ENCODE measurements at regions not wholly inside any gene's neighbourhood (a gene's known extent, or its start where the extent isn't known, plus 50 kb on each side); places are given as distances from the start of the nearest gene placed in this dataset.

DNA sequence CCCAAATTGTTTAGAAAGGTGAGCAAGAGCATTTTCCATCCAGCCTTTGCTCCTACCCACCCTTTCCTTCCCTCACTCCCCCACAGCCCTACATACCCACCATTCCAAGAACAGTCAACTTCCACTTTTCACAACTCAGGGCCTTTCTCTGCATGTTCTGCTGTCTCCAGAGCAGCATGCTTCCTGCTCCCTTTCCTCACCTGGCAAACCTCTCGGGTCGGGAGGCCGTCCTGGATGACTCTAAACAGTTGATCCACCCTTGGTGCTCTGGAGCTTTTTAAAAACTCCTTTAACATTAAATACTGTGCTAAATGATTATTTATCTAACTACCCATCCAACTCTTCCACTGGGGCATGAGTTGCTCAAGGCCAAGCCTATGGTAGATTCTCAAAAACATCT is 200.6 kb downstream of the SETD4 start:
- TF ChIP-seq, protein P1, sequence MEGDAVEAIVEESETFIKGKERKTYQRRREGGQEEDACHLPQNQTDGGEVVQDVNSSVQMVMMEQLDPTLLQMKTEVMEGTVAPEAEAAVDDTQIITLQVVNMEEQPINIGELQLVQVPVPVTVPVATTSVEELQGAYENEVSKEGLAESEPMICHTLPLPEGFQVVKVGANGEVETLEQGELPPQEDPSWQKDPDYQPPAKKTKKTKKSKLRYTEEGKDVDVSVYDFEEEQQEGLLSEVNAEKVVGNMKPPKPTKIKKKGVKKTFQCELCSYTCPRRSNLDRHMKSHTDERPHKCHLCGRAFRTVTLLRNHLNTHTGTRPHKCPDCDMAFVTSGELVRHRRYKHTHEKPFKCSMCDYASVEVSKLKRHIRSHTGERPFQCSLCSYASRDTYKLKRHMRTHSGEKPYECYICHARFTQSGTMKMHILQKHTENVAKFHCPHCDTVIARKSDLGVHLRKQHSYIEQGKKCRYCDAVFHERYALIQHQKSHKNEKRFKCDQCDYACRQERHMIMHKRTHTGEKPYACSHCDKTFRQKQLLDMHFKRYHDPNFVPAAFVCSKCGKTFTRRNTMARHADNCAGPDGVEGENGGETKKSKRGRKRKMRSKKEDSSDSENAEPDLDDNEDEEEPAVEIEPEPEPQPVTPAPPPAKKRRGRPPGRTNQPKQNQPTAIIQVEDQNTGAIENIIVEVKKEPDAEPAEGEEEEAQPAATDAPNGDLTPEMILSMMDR (IDR thresholded peaks at IDR 0.05 in 8 of 11, conservative IDR thresholded peaks at IDR 0.05 in 3 of 11), result no peak
- TF ChIP-seq POLR2A (IDR thresholded peaks at IDR 0.05), result no peak

All from spleen (tissue), 7 donors.